Activated B cell treated with CpG ODN at 0.5 μM for 24 hours (primary cell): ENCODE measurements at regions not wholly inside any gene's neighbourhood (a gene's known extent, or its start where the extent isn't known, plus 50 kb on each side); places are given as distances from the start of the nearest gene placed in this dataset.

Experiments used
- ATAC-seq: fragments of 200-7000 bp; cut with Tn5 transposase; one replicate; pipeline ENCODE4 v1.10.0; 2021; ENCODE audit warnings: low read depth, mild to moderate bottlenecking, moderate library complexity
- CTCF ChIA-PET: fragments of 350-600 bp; sonication (Branson Sonifier 250); formaldehyde crosslinking; loops from one replicate; lab custom pipeline; 2021; ENCODE audit warnings: antibody characterized with exemption; lab: Charles Lee
- POLR2A ChIA-PET: fragments of 350-600 bp; sonication (Branson Sonifier 250); formaldehyde crosslinking; loops from one replicate; lab custom pipeline; 2021; ENCODE audit warnings: antibody characterized with exemption; lab: Charles Lee
- DNase-seq: peaks from one replicate; pipeline ENCODE4 v3.0.0; 2022
- H3K27ac Mint-ChIP-seq: one replicate; pipeline ENCODE4 v1.8.0; 2020; ENCODE audit warnings: mixed read lengths
- H3K27me3 Mint-ChIP-seq: one replicate; pipeline ENCODE4 v1.8.0; 2021; ENCODE audit warnings: mixed read lengths
- H3K36me3 Mint-ChIP-seq: one replicate; pipeline ENCODE4 v1.8.0; 2021; ENCODE audit warnings: low read depth, mixed read lengths
- H3K4me1 Mint-ChIP-seq: one replicate; pipeline ENCODE4 v1.8.0; 2021; ENCODE audit warnings: mixed read lengths
- H3K4me3 Mint-ChIP-seq: one replicate; pipeline ENCODE4 v1.8.0; 2020; ENCODE audit warnings: mild to moderate bottlenecking, mixed read lengths
- H3K9me3 Mint-ChIP-seq: one replicate; pipeline ENCODE4 v1.8.0; 2020; ENCODE audit warnings: mixed read lengths
- CTCF ChIP-seq: fragments of 200-600 bp; IDR thresholded peaks from one replicate; pipeline ENCODE4 v1.8.0; 2022; ENCODE audit warnings: antibody characterized with exemption, mild to moderate bottlenecking
- intact Hi-C: fragments of 100-400 bp; cut with micrococcal nuclease; formaldehyde crosslinking; loops from one replicate; pipeline ENCODE4 v1.15.1; 2024

- Mint-ChIP-seq H3K4me3 (no peak overlapping the region), H3K27me3 (peaks cover 2% of the 10 kb centered on the region), H3K4me1 (no peaks in the 10 kb centered on the region), H3K36me3 (no peaks in the 10 kb centered on the region), H3K9me3 (no peaks in the 10 kb centered on the region), H3K27ac (no peak overlapping the region)
- intact Hi-C loops: no loop called here
- POLR2A ChIA-PET: no interaction called here
- ATAC-seq: no peak
- CTCF ChIA-PET: no interaction called here
- no peak for DNase-seq
- no peak for TF ChIP-seq CTCF
These were observed 185.4 kb downstream of the ABCC12 start for GRCh38 chr16:47970291-47970931.

GRCh38 chr16:47967374-47967773 lies 188.4 kb downstream of the ABCC12 start:
- POLR2A ChIA-PET: no interaction called here
- no peaks in the 10 kb centered on the region for H3K27me3 Mint-ChIP-seq
- DNase-seq: no peak
- H3K36me3 Mint-ChIP-seq: no peaks in the 10 kb centered on the region
- no peaks in the 10 kb centered on the region for H3K9me3 Mint-ChIP-seq
- no peak for ATAC-seq
- H3K4me1 Mint-ChIP-seq: no peaks in the 10 kb centered on the region
- TF ChIP-seq CTCF: no peak
- CTCF ChIA-PET: no interaction called here
- no peak overlapping the region for H3K4me3 Mint-ChIP-seq
- intact Hi-C loops: no loop called here
- no peak overlapping the region for H3K27ac Mint-ChIP-seq

- no peaks in the 10 kb centered on the region for H3K4me1 Mint-ChIP-seq
- H3K27me3 Mint-ChIP-seq: no peaks in the 10 kb centered on the region
- TF ChIP-seq CTCF: no peak
- no peak for DNase-seq
- ATAC-seq: no peak
- intact Hi-C loops: no loop called here
- ChIA-PET CTCF (no interaction called here), POLR2A (no interaction called here)
- no peak overlapping the region for H3K27ac Mint-ChIP-seq
- H3K36me3 Mint-ChIP-seq: no peaks in the 10 kb centered on the region
- H3K9me3 Mint-ChIP-seq: no peaks in the 10 kb centered on the region
- no peak overlapping the region for H3K4me3 Mint-ChIP-seq
These were observed 189.5 kb downstream of the ABCC12 start for GRCh38 chr16:47966325-47966724.

GRCh38 chr16:47965439-47965838 lies 190.4 kb downstream of the ABCC12 start:
- intact Hi-C loops: no loop called here
- Mint-ChIP-seq H3K36me3 (no peaks in the 10 kb centered on the region), H3K27me3 (no peaks in the 10 kb centered on the region), H3K9me3 (no peaks in the 10 kb centered on the region), H3K27ac (no peak overlapping the region), H3K4me3 (no peak overlapping the region), H3K4me1 (no peaks in the 10 kb centered on the region)
- ATAC-seq (no peak), DNase-seq (no peak)
- ChIA-PET POLR2A (no interaction called here), CTCF (no interaction called here)
- no peak for TF ChIP-seq CTCF

- Mint-ChIP-seq H3K4me3 (no peak overlapping the region), H3K4me1 (no peaks in the 10 kb centered on the region), H3K27me3 (no peaks in the 10 kb centered on the region), H3K9me3 (no peaks in the 10 kb centered on the region), H3K27ac (no peak overlapping the region), H3K36me3 (no peaks in the 10 kb centered on the region)
- ChIA-PET POLR2A (no interaction called here), CTCF (no interaction called here)
- TF ChIP-seq CTCF: no peak
- ATAC-seq: no peak
- intact Hi-C loops: no loop called here
- DNase-seq: no peak
These were observed 197.1 kb downstream of the ABCC12 start for GRCh38 chr16:47958726-47959125.
